ENCODE measurements at regions not wholly inside any gene's neighbourhood (a gene's known extent, or its start where the extent isn't known, plus 50 kb on each side); places are given as distances from the start of the nearest gene placed in this dataset.

GRCh38 chr2:3005859-3006501 lies 371.6 kb downstream of the EIPR1 start:
- ChIA-PET CTCF (no interaction called here), POLR2A (no interaction called here)
- Histone ChIP-seq H3K27me3 (ENCODE audit: insufficient read depth) (no peaks in the 10 kb centered on the region), H3K9ac (no peak overlapping the region), H3K4me1 (ENCODE audit: control insufficient read depth in 1 of 2, insufficient read depth in 2 of 2, low read depth in 1 of 2, low read length in 1 of 2) (peaks cover 0 to 37% of the 10 kb centered on the region in 2 experiments; a peak in 2 of 4 replicates), H3K79me2 (ENCODE audit: insufficient read depth) (no peaks in the 10 kb centered on the region), H3K4me3 (ENCODE audit: low read depth in 2 of 2, low read length in 1 of 2) (no peak overlapping the region), H3K36me3 (replicated peaks in 1 of 2; ENCODE audit: control insufficient read depth in 1 of 2, insufficient read depth in 2 of 2, low read length in 1 of 2) (no peaks in the 10 kb centered on the region), H3F3A (replicated peaks; ENCODE audit: insufficient read depth) (no peaks in the 10 kb centered on the region), H3K9me2 (no peaks in the 10 kb centered on the region), H3K9me3 (no peaks in the 10 kb centered on the region), H3K4me2 (no peak overlapping the region), H3K27ac (ENCODE audit: low read depth in 2 of 2, low read length in 1 of 2) (no peak overlapping the region), H4K20me1 (ENCODE audit: insufficient read depth) (no peaks in the 10 kb centered on the region), H2AFZ (ENCODE audit: low read depth) (no peak overlapping the region)
- DNase-seq = no peak
- WGBS (ENCODE audit: low lambda C conversion rate) = 49% methylated on average over 12 of the region's 12 CpGs
- TF ChIP-seq ZBTB33 (IDR thresholded peaks at IDR 0.05; ENCODE audit: borderline replicate concordance, low read depth) = no peak
- no peak for TF ChIP-seq FOXJ3 (CRISPR knock-in tag; IDR thresholded peaks at IDR 0.05)
- TF ChIP-seq FOXM1 (IDR thresholded peaks at IDR 0.05; ENCODE audit: low read depth) = no peak

- H3K27ac ChIP-seq (ENCODE audit: low read depth in 2 of 2, low read length in 1 of 2) = peak overlapping the region in 1 of 2 experiments; percentile 47; a peak in 2 of 4 replicates
- no peak overlapping the region for H2AFZ ChIP-seq (ENCODE audit: low read depth)
- no peaks in the 10 kb centered on the region for H3K79me2 ChIP-seq (ENCODE audit: insufficient read depth)
- no peaks in the 10 kb centered on the region for H3K9me3 ChIP-seq
- peaks cover 0 to 9% of the 10 kb centered on the region in 2 experiments; a peak in 2 of 4 replicates for H3K4me1 ChIP-seq (ENCODE audit: control insufficient read depth in 1 of 2, insufficient read depth in 2 of 2, low read depth in 1 of 2, low read length in 1 of 2)
- H3K4me3 ChIP-seq (ENCODE audit: low read depth in 2 of 2, low read length in 1 of 2) = no peak overlapping the region
- H3K9me2 ChIP-seq = no peaks in the 10 kb centered on the region
- H3K36me3 ChIP-seq (replicated peaks in 1 of 2; ENCODE audit: control insufficient read depth in 1 of 2, insufficient read depth in 2 of 2, low read length in 1 of 2) = no peaks in the 10 kb centered on the region
- CTCF ChIA-PET = interaction anchor here (1.0 to 1.2 kb wide), 5 partner anchors 8 to 312 kb away, joined by 3 to 4 read pairs (median 3); no protein-coding TSS in a partner anchor
- no peak overlapping the region for H3K4me2 ChIP-seq
- WGBS (ENCODE audit: low lambda C conversion rate) = 34% methylated on average over 18 of the region's 18 CpGs
- TF ChIP-seq NFIC (IDR thresholded peaks at IDR 0.05; ENCODE audit: borderline replicate concordance) (no peak), RAD21 (IDR thresholded peaks at IDR 0.05; ENCODE audit: low read length) (peak; percentile 64), SMC3 (IDR thresholded peaks at IDR 0.05; ENCODE audit: low read depth, low read length) (peak; percentile 15; the same call in 1 of the 2 replicates)
- H3K27me3 ChIP-seq (ENCODE audit: insufficient read depth) = no peaks in the 10 kb centered on the region
- POLR2A ChIA-PET = interaction anchor here (0.9 to 1.4 kb wide), 2 partner anchors 40 to 152 kb away, joined by 3 read pairs; no protein-coding TSS in a partner anchor
- H3K9ac ChIP-seq = no peak overlapping the region
- no peaks in the 10 kb centered on the region for H3F3A ChIP-seq (replicated peaks; ENCODE audit: insufficient read depth)
- H4K20me1 ChIP-seq (ENCODE audit: insufficient read depth) = no peaks in the 10 kb centered on the region
- no peak for DNase-seq
These were observed 375.7 kb downstream of the EIPR1 start for GRCh38 chr2:3001615-3002560.
